ENCODE measurements at regions not wholly inside any gene's neighbourhood (a gene's known extent, or its start where the extent isn't known, plus 50 kb on each side); places are given as distances from the start of the nearest gene placed in this dataset.

- TF ChIP-seq CTCF (IDR thresholded peaks at IDR 0.05; ENCODE audit: borderline replicate concordance): no peak
- Histone ChIP-seq H3K4me3 (no peak overlapping the region), H3K27ac (replicated peaks) (no peak overlapping the region), H3K36me3 (no peaks in the 10 kb centered on the region), H3K4me1 (no peaks in the 10 kb centered on the region), H3K9me3 (replicated peaks) (no peaks in the 10 kb centered on the region), H3K27me3 (ENCODE audit: low read depth) (peaks cover 11% of the 10 kb centered on the region)
- intact Hi-C loops (cut with micrococcal nuclease): no loop called here
- no peak for DNase-seq
These were observed 267.6 kb downstream of the GPAM start for GRCh38 chr10:111916011-111916410.

GRCh38 chr10:111921821-111922220 lies 261.7 kb downstream of the GPAM start:
- no peaks in the 10 kb centered on the region for H3K9me3 ChIP-seq (replicated peaks)
- no peaks in the 10 kb centered on the region for H3K4me1 ChIP-seq
- no peaks in the 10 kb centered on the region for H3K36me3 ChIP-seq
- H3K4me3 ChIP-seq: no peak overlapping the region
- H3K27me3 ChIP-seq (ENCODE audit: low read depth): no peaks in the 10 kb centered on the region
- H3K27ac ChIP-seq (replicated peaks): no peak overlapping the region
- TF ChIP-seq CTCF (IDR thresholded peaks at IDR 0.05; ENCODE audit: borderline replicate concordance): no peak
- DNase-seq: no peak
- intact Hi-C loops (cut with micrococcal nuclease): no loop called here

- H3K4me3 ChIP-seq: no peak overlapping the region
- H3K9me3 ChIP-seq (replicated peaks): no peaks in the 10 kb centered on the region
- no peak for TF ChIP-seq CTCF (IDR thresholded peaks at IDR 0.05; ENCODE audit: borderline replicate concordance)
These were observed 260.5 kb downstream of the GPAM start for GRCh38 chr10:111923032-111923431.

GRCh38 chr10:111926286-111926685 lies 257.3 kb downstream of the GPAM start:
- no peaks in the 10 kb centered on the region for H3K4me1 ChIP-seq
- no peak for TF ChIP-seq CTCF (IDR thresholded peaks at IDR 0.05; ENCODE audit: borderline replicate concordance)
- DNase-seq: no peak

More at GRCh38 chr10:111923032-111923431, 260.5 kb downstream of the GPAM start:
- Histone ChIP-seq H3K4me1 (no peaks in the 10 kb centered on the region), H3K36me3 (no peaks in the 10 kb centered on the region), H3K27me3 (ENCODE audit: low read depth) (no peaks in the 10 kb centered on the region), H3K27ac (replicated peaks) (no peak overlapping the region)
- intact Hi-C loops (cut with micrococcal nuclease): no loop called here
- DNase-seq: no peak

GRCh38 chr10:111933937-111934336 lies 249.6 kb downstream of the GPAM start:
- Histone ChIP-seq H3K4me1 (no peaks in the 10 kb centered on the region), H3K9me3 (replicated peaks) (peaks cover 15% of the 10 kb centered on the region), H3K27me3 (ENCODE audit: low read depth) (no peaks in the 10 kb centered on the region), H3K4me3 (no peak overlapping the region), H3K27ac (replicated peaks) (no peak overlapping the region), H3K36me3 (no peaks in the 10 kb centered on the region)
- intact Hi-C loops (cut with micrococcal nuclease): no loop called here
- no peak for TF ChIP-seq CTCF (IDR thresholded peaks at IDR 0.05; ENCODE audit: borderline replicate concordance)
- no peak for DNase-seq

More at GRCh38 chr10:111926286-111926685, 257.3 kb downstream of the GPAM start:
- Histone ChIP-seq H3K27ac (replicated peaks) (no peak overlapping the region), H3K9me3 (replicated peaks) (peaks cover 18% of the 10 kb centered on the region), H3K4me3 (no peak overlapping the region), H3K27me3 (ENCODE audit: low read depth) (no peaks in the 10 kb centered on the region), H3K36me3 (no peaks in the 10 kb centered on the region)
- intact Hi-C loops (cut with micrococcal nuclease): no loop called here

- intact Hi-C loops (cut with micrococcal nuclease): no loop called here
- no peak for TF ChIP-seq CTCF (IDR thresholded peaks at IDR 0.05; ENCODE audit: borderline replicate concordance)
- Histone ChIP-seq H3K9me3 (replicated peaks) (peaks cover 7% of the 10 kb centered on the region), H3K27me3 (ENCODE audit: low read depth) (no peaks in the 10 kb centered on the region), H3K4me1 (no peaks in the 10 kb centered on the region), H3K27ac (replicated peaks) (no peak overlapping the region), H3K4me3 (no peak overlapping the region), H3K36me3 (no peaks in the 10 kb centered on the region)
- no peak for DNase-seq
These were observed 248.6 kb downstream of the GPAM start for GRCh38 chr10:111934931-111935330.
